ENCODE measurements at regions not wholly inside any gene's neighbourhood (a gene's known extent, or its start where the extent isn't known, plus 50 kb on each side); places are given as distances from the start of the nearest gene placed in this dataset.

DNA sequence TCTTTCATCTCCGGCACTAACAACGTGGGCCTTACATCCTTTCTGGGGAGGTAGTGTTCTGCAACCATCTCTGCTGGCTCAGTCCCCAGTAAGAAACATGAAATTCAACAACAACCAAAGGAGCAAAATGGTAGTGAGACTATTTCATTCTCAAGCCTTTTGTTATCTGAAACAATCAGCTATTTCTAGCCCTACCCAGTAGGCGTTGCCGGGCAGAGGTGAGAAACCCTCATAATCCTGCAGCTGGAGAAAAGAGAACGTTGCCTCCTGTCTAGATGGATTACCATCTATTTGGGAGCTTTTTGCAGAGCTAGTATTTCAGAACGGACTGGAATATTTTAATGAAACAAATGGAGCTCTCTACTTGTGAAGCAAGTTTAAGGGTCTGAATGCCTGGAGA is 66.4 kb upstream of the GPR174 start:
- TF ChIP-seq, protein P1, sequence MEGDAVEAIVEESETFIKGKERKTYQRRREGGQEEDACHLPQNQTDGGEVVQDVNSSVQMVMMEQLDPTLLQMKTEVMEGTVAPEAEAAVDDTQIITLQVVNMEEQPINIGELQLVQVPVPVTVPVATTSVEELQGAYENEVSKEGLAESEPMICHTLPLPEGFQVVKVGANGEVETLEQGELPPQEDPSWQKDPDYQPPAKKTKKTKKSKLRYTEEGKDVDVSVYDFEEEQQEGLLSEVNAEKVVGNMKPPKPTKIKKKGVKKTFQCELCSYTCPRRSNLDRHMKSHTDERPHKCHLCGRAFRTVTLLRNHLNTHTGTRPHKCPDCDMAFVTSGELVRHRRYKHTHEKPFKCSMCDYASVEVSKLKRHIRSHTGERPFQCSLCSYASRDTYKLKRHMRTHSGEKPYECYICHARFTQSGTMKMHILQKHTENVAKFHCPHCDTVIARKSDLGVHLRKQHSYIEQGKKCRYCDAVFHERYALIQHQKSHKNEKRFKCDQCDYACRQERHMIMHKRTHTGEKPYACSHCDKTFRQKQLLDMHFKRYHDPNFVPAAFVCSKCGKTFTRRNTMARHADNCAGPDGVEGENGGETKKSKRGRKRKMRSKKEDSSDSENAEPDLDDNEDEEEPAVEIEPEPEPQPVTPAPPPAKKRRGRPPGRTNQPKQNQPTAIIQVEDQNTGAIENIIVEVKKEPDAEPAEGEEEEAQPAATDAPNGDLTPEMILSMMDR (IDR thresholded peaks at IDR 0.05), result no peak
- no peak for TF ChIP-seq POLR2A (IDR thresholded peaks at IDR 0.05)

Data from right lobe of liver (tissue), 4 donors.